Activated naive CD8-positive, alpha-beta T cell treated with anti-CD3 and anti-CD28 coated beads, Interleukin-2, amount 10 ng/mL, durations not matched to agents 7 days and 5 days (primary cell): ENCODE measurements at regions not wholly inside any gene's neighbourhood (a gene's known extent, or its start where the extent isn't known, plus 50 kb on each side); places are given as distances from the start of the nearest gene placed in this dataset.
A peak's percentile ranks its signal among the peaks of the same experiment; 100 is the strongest.

Experiments used
- ATAC-seq: fragments of 150-1000 bp; cut with Tn5 transposase; one replicate; pipeline ENCODE4 v1.10.0; 2021; ENCODE audit warnings: low read depth, moderate library complexity
- POLR2A ChIA-PET: fragments of 350-600 bp; sonication (Branson Sonifier 250); formaldehyde crosslinking; loops from one replicate; lab custom pipeline; 2021; ENCODE audit warnings: antibody characterized with exemption; lab: Charles Lee
- DNase-seq: peaks from one replicate; pipeline ENCODE4 v3.0.0; 2021
- H3K27ac Mint-ChIP-seq: one replicate; pipeline ENCODE4 v1.8.0; 2022; ENCODE audit warnings: mild to moderate bottlenecking, mixed read lengths
- H3K27me3 Mint-ChIP-seq: one replicate; pipeline ENCODE4 v1.8.0; 2022; ENCODE audit warnings: mild to moderate bottlenecking, moderate library complexity, mixed read lengths
- H3K36me3 Mint-ChIP-seq: one replicate; pipeline ENCODE4 v1.8.0; 2021; ENCODE audit warnings: mild to moderate bottlenecking, mixed read lengths
- H3K4me1 Mint-ChIP-seq: one replicate; pipeline ENCODE4 v1.8.0; 2021; ENCODE audit warnings: mixed read lengths
- H3K4me3 Mint-ChIP-seq: one replicate; pipeline ENCODE4 v1.8.0; 2022; ENCODE audit warnings: mild to moderate bottlenecking, moderate library complexity, mixed read lengths
- H3K9me3 Mint-ChIP-seq: one replicate; pipeline ENCODE4 v1.8.0; 2021; ENCODE audit warnings: mixed read lengths

DNA sequence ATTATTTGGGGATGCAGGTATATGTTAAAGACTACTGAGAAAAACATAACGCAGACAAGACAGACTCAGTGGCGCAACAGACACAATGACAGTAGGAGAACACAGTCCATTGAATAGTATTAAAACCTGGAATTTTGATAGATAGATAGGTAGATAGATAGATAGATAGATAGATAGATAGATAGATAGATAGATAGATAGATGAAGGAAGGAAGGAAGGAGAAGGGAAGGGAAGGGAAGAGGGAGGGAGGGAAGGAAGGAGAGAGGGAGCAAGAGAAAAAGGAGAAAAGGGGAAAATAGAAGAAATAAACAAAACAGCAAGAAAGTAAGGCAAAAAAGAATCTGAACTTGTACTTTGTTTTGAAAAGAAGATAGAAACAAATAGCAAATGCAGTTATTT, 404.5 kb downstream of the FOXO1 start:
- H3K4me3 Mint-ChIP-seq = no peak overlapping the region
- H3K27ac Mint-ChIP-seq = no peak overlapping the region
- ATAC-seq = no peak
- POLR2A ChIA-PET = no interaction called here
- peaks cover 3% of the 10 kb centered on the region for H3K4me1 Mint-ChIP-seq
- DNase-seq = no peak
- H3K27me3 Mint-ChIP-seq = no peaks in the 10 kb centered on the region
- H3K9me3 Mint-ChIP-seq = peaks cover 8% of the 10 kb centered on the region
- peaks cover 12% of the 10 kb centered on the region for H3K36me3 Mint-ChIP-seq

DNA sequence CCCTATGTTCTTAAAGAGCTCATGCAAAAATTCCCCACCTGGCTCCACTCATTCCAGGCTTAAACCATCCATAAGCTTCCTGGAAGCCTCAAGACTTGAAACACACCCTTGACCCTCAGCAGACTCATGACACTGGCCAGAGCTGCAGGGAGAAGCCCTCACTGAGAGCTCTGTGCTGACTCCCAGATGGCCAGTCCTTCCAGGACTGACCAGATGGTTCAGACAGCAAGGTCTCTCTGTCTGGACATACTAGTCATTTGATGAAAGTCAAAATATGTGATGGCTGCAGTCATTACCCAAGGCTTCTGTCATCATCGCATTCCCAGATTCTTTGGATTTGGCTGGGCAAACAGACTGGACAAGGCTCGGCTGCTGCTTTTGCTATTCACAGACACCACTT, 397.4 kb downstream of the FOXO1 start:
- H3K36me3 Mint-ChIP-seq = peaks cover 1% of the 10 kb centered on the region
- DNase-seq = no peak
- POLR2A ChIA-PET = no interaction called here
- H3K27ac Mint-ChIP-seq = no peak overlapping the region
- H3K27me3 Mint-ChIP-seq = no peaks in the 10 kb centered on the region
- no peaks in the 10 kb centered on the region for H3K9me3 Mint-ChIP-seq
- no peak for ATAC-seq
- peaks cover 23% of the 10 kb centered on the region for H3K4me1 Mint-ChIP-seq
- H3K4me3 Mint-ChIP-seq = no peak overlapping the region

DNA sequence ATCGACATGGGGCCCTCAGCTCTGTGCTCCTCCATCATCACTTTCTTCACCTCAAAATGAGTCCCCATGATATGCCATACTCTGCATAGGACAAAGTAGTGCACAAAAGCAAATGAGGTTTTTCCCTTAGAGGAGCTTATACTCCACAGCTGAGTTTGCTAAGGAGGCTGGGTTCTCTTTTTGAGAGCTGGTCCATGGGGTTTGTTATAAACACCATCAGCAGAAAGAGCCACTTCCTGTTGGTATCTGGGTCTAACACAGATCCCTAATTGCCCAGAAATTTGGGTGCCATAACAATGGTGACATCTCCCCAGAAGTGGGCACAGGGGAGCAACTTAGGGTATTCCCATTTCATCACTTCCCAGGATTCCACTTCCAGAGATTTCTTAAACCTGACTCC, 395.7 kb downstream of the FOXO1 start:
- Mint-ChIP-seq H3K36me3 (no peaks in the 10 kb centered on the region), H3K27ac (no peak overlapping the region), H3K4me3 (no peak overlapping the region), H3K4me1 (peaks cover 26% of the 10 kb centered on the region), H3K9me3 (no peaks in the 10 kb centered on the region), H3K27me3 (no peaks in the 10 kb centered on the region)
- ATAC-seq = peak; percentile 40
- no peak for DNase-seq
- POLR2A ChIA-PET = interaction anchor here (0.6 kb wide), 1 partner anchor 215 kb away, joined by 3 read pairs; no protein-coding TSS in a partner anchor

DNA sequence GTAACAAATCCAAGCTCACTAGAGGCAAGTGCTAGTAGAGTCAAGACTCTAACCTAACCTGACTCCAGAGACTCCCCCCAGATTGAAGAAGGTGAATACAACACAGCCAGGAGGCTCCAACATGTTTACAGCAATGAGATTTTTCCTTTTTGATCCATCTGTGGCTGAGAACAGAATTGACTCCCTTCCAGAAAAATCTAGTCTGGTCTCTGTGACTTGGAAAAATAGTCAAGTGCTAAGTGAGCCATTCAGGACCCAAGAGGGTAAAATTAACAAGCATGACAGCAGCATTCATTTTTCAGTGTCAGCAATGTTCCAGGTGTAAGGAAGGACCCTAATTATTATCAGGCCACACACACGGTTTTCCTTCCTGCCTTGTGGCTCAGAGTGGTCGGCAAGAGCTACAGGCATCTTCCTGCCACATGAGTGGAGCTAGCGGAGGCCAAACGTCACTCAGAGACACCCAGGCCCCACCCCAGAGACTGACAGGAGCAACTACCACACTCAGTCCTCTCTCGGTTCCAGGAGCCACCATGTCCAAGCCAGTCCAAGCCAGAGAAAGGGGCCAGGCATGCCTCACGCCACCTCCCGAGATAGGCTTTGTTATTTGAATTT, 395.1 kb downstream of the FOXO1 start:
- DNase-seq (peak; percentile 45), ATAC-seq (peak; percentile 86)
- Mint-ChIP-seq H3K36me3 (no peaks in the 10 kb centered on the region), H3K27ac (peak overlapping the region; percentile 78), H3K9me3 (no peaks in the 10 kb centered on the region), H3K27me3 (no peaks in the 10 kb centered on the region), H3K4me1 (peaks cover 26% of the 10 kb centered on the region), H3K4me3 (peak overlapping the region; percentile 39)
- POLR2A ChIA-PET = interaction anchor here (0.7 to 1.9 kb wide), 2 partner anchors 44 to 84 kb away, joined by 4 read pairs; no protein-coding TSS in a partner anchor

DNA sequence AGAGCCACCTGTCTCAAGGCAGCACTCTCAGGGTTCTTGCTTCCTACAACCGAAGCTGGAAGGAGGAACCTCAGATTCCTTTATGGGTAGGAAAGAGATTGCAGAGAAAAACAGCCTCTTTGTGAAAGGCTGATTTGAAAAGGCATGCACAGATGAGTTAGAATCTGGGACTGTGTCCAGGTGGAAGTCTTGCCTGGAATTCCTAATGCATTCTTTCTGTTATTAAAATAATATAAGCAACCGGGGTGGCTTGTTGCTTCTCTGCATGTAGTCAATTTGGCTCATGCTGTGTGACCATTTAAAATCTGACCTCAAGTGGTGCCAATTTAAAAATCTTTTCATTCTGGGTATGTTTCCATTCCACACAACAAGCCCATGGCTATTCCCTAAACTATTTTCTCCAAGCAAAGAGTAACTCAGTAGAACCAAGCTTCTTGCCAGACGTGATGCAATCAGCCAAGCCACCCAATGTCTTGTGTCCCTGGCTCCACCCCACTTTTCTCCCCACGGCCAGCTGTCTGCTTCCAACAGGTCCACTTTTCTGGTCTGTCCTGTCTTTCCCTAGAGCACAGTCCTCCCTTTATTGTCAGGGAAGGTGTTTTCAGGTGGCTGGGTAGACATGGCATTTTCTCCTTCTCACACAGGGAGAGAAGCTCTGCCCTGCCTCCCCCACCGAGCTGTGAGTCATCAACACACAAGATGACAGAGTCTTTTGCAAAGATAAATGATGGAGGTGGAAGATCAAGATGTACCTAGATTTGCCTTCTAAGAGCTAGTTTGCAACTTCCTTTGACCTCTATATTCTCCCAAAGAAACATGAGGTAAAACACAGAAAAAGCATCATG, 394.3 kb downstream of the FOXO1 start:
- POLR2A ChIA-PET = interaction anchor here (0.6 to 1.9 kb wide), 4 partner anchors 43 to 274 kb away, joined by 3 to 5 read pairs (median 4); no protein-coding TSS in a partner anchor

DNA sequence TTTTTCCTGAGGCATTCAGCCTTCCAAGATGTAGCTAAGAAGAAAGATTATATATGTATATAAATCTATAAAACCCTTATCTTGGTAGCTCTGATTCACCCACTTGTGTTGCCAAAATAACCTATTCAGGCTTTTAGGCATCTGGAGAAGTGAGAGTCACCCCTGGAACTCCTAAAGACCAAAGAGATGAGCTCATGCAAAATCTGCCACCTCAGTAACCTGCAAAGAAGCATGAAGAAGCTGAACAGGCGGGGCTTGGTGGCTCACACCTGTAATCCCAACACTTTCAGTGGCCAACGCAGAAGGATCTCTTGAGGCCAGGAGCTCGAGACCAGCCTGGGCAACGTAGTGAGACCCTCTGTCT, 393.7 kb downstream of the FOXO1 start:
- Mint-ChIP-seq H3K27me3 (no peaks in the 10 kb centered on the region), H3K4me1 (peaks cover 24% of the 10 kb centered on the region), H3K36me3 (no peaks in the 10 kb centered on the region), H3K9me3 (no peaks in the 10 kb centered on the region), H3K4me3 (no peak overlapping the region), H3K27ac (no peak overlapping the region)
- no peak for ATAC-seq
- POLR2A ChIA-PET = interaction anchor here (0.6 to 1.9 kb wide), 3 partner anchors 86 to 275 kb away, joined by 3 to 5 read pairs (median 4); no protein-coding TSS in a partner anchor
- no peak for DNase-seq

More for the DNA sequence above, 394.3 kb downstream of the FOXO1 start:
- Mint-ChIP-seq H3K36me3 (no peaks in the 10 kb centered on the region), H3K9me3 (no peaks in the 10 kb centered on the region), H3K27me3 (no peaks in the 10 kb centered on the region), H3K4me3 (peak overlapping the region; percentile 46), H3K27ac (peak overlapping the region; percentile 78), H3K4me1 (peaks cover 26% of the 10 kb centered on the region)
- DNase-seq (no peak), ATAC-seq (no peak)

DNA sequence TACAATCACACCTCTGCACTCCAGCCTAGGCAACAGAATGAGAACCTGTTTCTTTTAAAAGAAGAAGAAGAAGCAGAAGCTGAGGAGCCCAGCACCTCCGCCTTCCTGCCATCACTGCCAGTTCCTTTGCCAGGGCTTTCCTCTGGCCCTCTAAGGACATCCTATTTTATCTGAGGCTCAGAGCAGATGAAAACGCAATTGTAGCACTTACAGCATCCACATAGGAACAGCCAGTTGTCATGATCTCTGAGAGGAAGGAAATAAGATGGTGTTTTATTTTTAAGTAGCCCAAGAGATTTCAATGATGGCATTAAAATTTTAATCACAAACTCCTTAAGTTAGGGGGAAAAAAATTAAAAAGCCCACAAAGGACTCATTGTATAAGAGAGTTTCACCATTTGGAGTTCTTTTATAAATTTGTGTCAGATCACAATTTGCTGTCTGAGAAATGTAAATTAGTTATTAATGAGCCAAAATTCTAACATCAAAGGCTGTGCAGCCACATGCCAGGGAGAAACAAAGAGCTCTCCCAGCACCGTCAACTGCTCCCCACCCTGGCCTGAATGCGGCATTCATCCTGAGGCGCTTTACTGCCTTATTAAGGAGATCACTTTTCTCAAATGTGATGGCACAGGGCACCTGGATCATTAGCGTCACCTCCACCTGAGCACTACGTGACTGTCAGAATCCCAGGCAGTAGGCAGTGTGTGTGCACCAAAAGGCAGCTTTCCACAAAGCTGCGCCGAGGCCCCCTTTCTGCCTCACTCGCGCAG, 393.0 kb downstream of the FOXO1 start:
- H3K27me3 Mint-ChIP-seq = no peaks in the 10 kb centered on the region
- POLR2A ChIA-PET = interaction anchor here (0.8 to 1.9 kb wide), 2 partner anchors 86 to 276 kb away, joined by 4 to 5 read pairs; no protein-coding TSS in a partner anchor
- no peaks in the 10 kb centered on the region for H3K36me3 Mint-ChIP-seq
- no peaks in the 10 kb centered on the region for H3K9me3 Mint-ChIP-seq
- no peak overlapping the region for H3K27ac Mint-ChIP-seq
- ATAC-seq (no peak), DNase-seq (no peak)
- H3K4me1 Mint-ChIP-seq = peaks cover 23% of the 10 kb centered on the region
- no peak overlapping the region for H3K4me3 Mint-ChIP-seq

DNA sequence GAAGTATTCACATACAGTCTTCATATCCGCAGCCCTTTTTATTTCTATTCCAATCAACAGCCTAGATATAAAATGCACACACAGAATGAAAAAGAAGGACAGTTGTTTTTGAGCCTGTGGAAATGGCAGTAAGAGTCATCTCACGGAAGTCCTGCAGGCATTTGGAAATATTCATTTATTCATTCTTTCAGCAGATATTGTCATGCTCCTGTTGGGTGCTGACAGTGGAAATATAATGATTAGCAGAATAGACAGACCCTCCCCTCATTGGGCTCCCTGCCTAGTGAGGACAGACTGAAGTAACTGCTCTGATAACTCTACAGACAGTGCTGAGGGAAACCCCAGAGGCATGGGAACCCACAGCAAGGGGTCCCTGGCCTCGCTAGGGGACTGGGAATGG, 392.3 kb downstream of the FOXO1 start:
- Mint-ChIP-seq H3K4me3 (no peak overlapping the region), H3K27me3 (no peaks in the 10 kb centered on the region), H3K27ac (no peak overlapping the region), H3K9me3 (no peaks in the 10 kb centered on the region), H3K4me1 (peaks cover 23% of the 10 kb centered on the region), H3K36me3 (no peaks in the 10 kb centered on the region)
- DNase-seq (no peak), ATAC-seq (no peak)
- POLR2A ChIA-PET = no interaction called here

DNA sequence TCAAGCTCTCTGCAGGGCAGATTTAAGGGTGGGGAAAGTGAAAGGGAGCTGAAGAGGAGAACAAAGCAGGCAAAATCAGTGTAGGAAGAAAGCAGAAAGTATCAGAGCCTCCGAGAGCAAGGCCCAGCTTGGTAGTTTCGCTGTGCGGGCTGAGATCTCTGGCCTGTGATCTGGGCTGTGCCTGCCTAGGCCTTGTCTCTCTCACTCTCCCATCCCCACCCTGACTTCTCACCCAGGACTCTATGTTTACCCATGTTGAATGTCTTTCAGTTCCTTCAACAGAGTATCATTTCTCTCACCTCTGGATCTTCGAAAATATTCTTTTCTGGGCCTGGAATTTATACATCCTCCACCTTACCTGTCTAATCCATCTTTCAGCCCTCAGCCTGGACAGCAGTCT, 391.3 kb downstream of the FOXO1 start:
- POLR2A ChIA-PET = no interaction called here
- Mint-ChIP-seq H3K27ac (no peak overlapping the region), H3K4me3 (no peak overlapping the region), H3K4me1 (peaks cover 23% of the 10 kb centered on the region), H3K27me3 (no peaks in the 10 kb centered on the region), H3K9me3 (no peaks in the 10 kb centered on the region), H3K36me3 (no peaks in the 10 kb centered on the region)
- no peak for ATAC-seq
- no peak for DNase-seq

DNA sequence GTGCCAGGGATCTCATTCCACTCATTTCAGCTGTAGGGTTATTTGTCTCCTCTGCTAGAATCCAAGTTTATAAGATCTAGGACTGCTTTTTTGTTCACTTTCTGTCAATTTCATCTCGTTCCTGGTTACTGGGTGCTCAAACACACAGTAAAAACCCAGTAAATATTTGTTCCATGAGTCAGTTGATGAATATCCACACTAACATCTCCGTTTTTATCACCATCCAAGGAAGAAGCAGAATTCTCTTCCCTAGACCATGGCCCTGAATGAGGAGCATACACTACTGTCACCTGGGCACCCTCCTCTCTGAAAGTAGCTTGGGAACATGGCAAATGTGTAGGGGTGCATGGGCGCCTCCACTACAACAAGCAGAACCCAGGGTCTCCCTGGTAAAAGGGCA, 390.8 kb downstream of the FOXO1 start:
- DNase-seq (no peak), ATAC-seq (no peak)
- Mint-ChIP-seq H3K4me1 (peaks cover 19% of the 10 kb centered on the region), H3K27ac (no peak overlapping the region), H3K27me3 (peaks cover 2% of the 10 kb centered on the region), H3K4me3 (no peak overlapping the region), H3K36me3 (no peaks in the 10 kb centered on the region), H3K9me3 (peaks cover under 1% of the 10 kb centered on the region)
- POLR2A ChIA-PET = no interaction called here

DNA sequence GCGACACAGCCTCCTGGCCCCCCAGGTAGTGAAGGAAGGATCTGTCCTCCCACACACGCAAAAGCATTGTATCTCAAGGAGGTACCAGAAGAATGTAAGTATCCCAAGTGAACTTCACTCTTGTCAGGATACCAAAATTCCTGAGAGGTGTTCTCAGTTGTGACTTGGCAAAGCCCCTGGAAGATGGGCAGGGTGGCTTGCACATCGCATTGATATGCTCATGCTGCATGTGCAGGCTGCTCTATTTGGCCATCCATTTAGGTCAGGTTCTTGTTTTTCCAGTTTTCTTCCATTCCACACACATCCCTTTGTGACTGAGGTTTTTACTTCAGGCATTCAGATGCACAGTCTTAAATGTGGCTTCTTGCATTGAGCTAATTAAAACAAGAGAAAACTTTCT, 382.8 kb downstream of the FOXO1 start:
- Mint-ChIP-seq H3K4me1 (no peaks in the 10 kb centered on the region), H3K4me3 (no peak overlapping the region), H3K36me3 (peaks cover 3% of the 10 kb centered on the region), H3K9me3 (peaks cover 3% of the 10 kb centered on the region), H3K27ac (no peak overlapping the region), H3K27me3 (peaks cover 3% of the 10 kb centered on the region)
- DNase-seq (no peak), ATAC-seq (no peak)
- POLR2A ChIA-PET = no interaction called here

DNA sequence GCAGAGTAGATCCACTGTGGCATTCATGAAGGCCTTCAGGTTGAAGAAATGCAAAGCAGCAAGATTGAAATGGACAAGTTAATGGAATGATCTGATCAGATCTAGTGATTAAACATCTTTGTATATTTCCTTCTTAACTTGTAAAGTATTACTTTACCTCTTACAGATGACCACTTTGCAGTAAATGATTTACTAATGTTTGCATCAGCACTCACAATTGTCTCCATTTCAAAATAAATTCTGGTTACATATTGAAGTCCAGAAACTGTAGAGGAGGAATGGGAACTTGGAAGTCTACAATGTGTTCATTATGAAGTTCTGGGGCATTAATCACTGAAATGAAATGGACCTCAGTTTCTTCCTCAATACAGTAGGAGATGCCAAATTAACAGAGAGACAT, 380.8 kb downstream of the FOXO1 start:
- Mint-ChIP-seq H3K27me3 (peaks cover under 1% of the 10 kb centered on the region), H3K27ac (no peak overlapping the region), H3K4me3 (no peak overlapping the region), H3K36me3 (peaks cover 3% of the 10 kb centered on the region), H3K9me3 (peaks cover 3% of the 10 kb centered on the region), H3K4me1 (no peaks in the 10 kb centered on the region)
- ATAC-seq (no peak), DNase-seq (no peak)
- POLR2A ChIA-PET = no interaction called here

DNA sequence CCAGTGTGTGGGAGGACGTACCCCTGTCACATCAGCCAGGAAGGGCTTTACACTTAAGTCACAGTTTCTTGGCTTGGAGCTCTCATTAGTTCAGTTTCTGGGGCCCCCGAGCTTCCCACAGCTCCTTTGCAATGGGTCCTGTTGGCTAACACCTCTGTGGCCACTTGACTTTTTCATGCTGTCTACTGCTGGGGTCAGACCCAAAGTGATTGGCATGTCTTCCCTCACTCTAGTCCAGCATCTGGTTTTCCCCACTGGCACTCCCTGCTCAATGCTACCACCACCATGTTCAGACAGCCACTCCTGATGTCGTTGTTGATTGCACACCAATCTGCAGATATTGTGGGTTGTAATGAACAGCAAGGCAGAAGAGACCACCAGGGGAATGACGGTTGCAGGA, 379.0 kb downstream of the FOXO1 start:
- no peaks in the 10 kb centered on the region for H3K27me3 Mint-ChIP-seq
- H3K9me3 Mint-ChIP-seq = no peaks in the 10 kb centered on the region
- no peak for DNase-seq
- H3K36me3 Mint-ChIP-seq = peaks cover 3% of the 10 kb centered on the region
- ATAC-seq = no peak
- peaks cover 5% of the 10 kb centered on the region for H3K4me1 Mint-ChIP-seq
- H3K4me3 Mint-ChIP-seq = no peak overlapping the region
- H3K27ac Mint-ChIP-seq = no peak overlapping the region
- POLR2A ChIA-PET = no interaction called here
